AG04450 (cell line): ENCODE measurements at regions not wholly inside any gene's neighbourhood (a gene's known extent, or its start where the extent isn't known, plus 50 kb on each side); places are given as distances from the start of the nearest gene placed in this dataset.

Experiments
- CTCF ChIA-PET: fragments of 300-600, 350-600 bp; formaldehyde crosslinking; extraction: SDS; loops from one replicate; lab custom pipeline; 2022; ENCODE audit warnings: antibody characterized with exemption, inconsistent platforms; lab: Charles Lee
- POLR2A ChIA-PET: fragments of 350-600 bp; formaldehyde crosslinking; extraction: SDS; loops from one replicate; lab custom pipeline; 2021; ENCODE audit warnings: antibody characterized with exemption, inconsistent platforms; lab: Yijun Ruan, JAX
- DNase-seq: peaks from one replicate; pipeline ENCODE4 v3.0.0-alpha.2; 2011; ENCODE audit warnings: low read depth, low spot score
- H3K27ac ChIP-seq: one replicate; pipeline ENCODE4 v1.5.1; 2012; ENCODE audit warnings: low read depth, low read length, control low read depth
- H3K27me3 ChIP-seq: one replicate; pipeline ENCODE4 v1.6.0; 2012; ENCODE audit warnings: low read length; ENCODE audit not compliant: control insufficient read depth, insufficient read depth
- H3K4me3 ChIP-seq: 2 replicates; pipeline ENCODE4 v1.5.1; 2011; ENCODE audit warnings: mild to moderate bottlenecking, low read depth, low read length, control low read depth
- H3K9me3 ChIP-seq: 2 replicates; pipeline ENCODE4 v1.5.1; 2012; ENCODE audit warnings: low read length; ENCODE audit not compliant: control insufficient read depth, insufficient read depth
- TF ChIP-seq, protein P1 (sequence below): IDR thresholded peaks from 2 replicates; pipeline ENCODE4 v1.5.1; 2011; ENCODE audit warnings: low read depth, low read length, control low read depth, inconsistent platforms

DNA sequence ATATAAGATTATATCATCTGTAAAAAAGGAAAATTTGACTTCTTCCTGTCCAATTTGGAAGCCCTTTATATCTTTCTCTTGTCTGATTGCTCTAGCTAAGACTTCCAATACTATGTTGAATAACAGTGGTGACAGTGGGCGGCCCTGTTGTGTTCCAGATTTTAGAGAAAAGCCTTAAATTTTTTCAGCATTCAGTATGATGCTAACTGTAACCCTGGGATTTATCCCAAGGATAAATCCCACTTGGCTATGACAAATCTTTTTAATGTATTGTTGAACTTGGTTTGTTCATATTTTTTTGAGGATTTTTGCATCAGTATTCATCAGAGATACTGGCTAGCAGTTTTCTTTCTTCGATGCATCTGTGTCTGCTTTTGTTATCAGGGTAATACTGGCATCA lies 217.2 kb upstream of the ARSJ start:
- TF ChIP-seq, protein P1, sequence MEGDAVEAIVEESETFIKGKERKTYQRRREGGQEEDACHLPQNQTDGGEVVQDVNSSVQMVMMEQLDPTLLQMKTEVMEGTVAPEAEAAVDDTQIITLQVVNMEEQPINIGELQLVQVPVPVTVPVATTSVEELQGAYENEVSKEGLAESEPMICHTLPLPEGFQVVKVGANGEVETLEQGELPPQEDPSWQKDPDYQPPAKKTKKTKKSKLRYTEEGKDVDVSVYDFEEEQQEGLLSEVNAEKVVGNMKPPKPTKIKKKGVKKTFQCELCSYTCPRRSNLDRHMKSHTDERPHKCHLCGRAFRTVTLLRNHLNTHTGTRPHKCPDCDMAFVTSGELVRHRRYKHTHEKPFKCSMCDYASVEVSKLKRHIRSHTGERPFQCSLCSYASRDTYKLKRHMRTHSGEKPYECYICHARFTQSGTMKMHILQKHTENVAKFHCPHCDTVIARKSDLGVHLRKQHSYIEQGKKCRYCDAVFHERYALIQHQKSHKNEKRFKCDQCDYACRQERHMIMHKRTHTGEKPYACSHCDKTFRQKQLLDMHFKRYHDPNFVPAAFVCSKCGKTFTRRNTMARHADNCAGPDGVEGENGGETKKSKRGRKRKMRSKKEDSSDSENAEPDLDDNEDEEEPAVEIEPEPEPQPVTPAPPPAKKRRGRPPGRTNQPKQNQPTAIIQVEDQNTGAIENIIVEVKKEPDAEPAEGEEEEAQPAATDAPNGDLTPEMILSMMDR = no peak
- DNase-seq = no peak
- H3K9me3 ChIP-seq = no peaks in the 10 kb centered on the region
- no peak overlapping the region for H3K4me3 ChIP-seq
- ChIA-PET CTCF (no interaction called here), POLR2A (no interaction called here)
- H3K27ac ChIP-seq = no peak overlapping the region
- H3K27me3 ChIP-seq = no peaks in the 10 kb centered on the region

DNA sequence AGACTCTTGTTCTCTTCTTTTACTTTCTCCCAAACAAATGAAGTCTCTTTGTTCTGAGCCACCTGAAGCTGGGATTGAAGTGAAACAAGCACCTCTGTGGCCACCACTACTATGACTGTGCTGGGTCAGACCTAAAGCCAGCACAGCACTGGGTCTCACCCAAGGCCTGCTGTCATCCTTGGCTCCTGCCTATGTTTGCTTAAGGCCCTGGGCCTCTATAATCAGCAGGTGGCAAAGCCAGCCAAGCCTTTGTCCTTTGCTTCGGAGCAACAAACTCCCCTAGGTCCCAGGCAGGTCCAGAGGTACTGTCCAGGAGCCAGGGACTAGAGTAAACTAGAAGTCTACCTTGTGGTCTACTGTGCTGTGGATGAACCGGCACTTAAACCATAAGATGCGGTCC lies 220.6 kb upstream of the ARSJ start:
- Histone ChIP-seq H3K4me3 (no peak overlapping the region), H3K27me3 (no peaks in the 10 kb centered on the region), H3K9me3 (no peaks in the 10 kb centered on the region), H3K27ac (no peak overlapping the region)
- CTCF ChIA-PET = no interaction called here
- TF ChIP-seq, protein P1 = no peak
- POLR2A ChIA-PET = no interaction called here
- no peak for DNase-seq

DNA sequence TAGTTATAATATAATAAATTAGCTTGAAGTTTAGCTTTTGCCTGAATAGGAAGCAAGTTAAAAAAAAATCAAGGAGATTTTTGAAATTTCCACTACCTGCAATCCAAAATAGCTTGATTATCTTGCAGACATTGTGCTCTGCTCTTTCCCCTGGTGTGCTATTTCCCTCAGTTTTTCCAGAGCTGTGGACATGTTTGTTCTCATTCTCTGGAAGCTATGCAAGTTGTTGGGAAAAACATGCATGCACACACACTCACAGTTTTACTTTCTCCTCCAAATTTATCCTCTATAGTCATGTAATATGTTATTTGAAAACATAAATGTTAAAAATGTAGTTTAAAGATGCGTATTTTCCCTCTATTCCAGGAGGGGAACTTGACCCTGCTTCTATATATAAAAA lies 225.8 kb upstream of the ARSJ start:
- ChIA-PET CTCF (no interaction called here), POLR2A (no interaction called here)
- DNase-seq = no peak
- Histone ChIP-seq H3K27ac (no peak overlapping the region), H3K9me3 (no peaks in the 10 kb centered on the region), H3K27me3 (no peaks in the 10 kb centered on the region), H3K4me3 (no peak overlapping the region)
- TF ChIP-seq, protein P1 = no peak

DNA sequence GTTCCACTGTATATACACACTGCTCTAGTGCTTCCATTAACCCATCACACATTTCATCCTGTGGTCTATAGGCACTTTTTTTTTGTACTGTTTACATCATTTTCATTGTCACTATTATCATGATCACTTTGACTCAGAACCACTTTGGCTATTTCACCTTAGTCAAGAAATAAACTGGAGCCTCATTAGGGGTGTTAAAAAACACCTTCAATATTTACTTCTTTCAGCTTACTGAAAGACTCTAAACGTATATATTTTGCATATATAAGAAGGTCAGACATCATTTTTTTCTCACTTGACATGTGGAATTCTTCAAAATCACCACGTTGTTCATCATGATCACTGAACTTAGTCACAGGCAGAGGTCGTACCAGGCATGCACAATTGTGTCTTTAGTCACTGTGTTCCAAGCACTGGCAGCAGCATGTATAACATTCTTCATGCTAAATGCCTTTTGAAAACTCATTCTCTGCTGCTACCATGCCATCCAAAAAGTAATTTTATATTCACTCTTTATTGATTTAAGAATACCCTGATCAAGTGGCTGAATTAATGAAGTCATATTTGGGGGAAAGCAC lies 229.2 kb upstream of the ARSJ start:
- DNase-seq = no peak
- H3K27me3 ChIP-seq = no peaks in the 10 kb centered on the region
- H3K4me3 ChIP-seq = no peak overlapping the region
- TF ChIP-seq, protein P1 = no peak
- CTCF ChIA-PET = interaction anchor here (1.0 kb wide), 1 partner anchor 169 kb away, joined by 4 read pairs; no protein-coding TSS in a partner anchor
- no peak overlapping the region for H3K27ac ChIP-seq
- H3K9me3 ChIP-seq = no peaks in the 10 kb centered on the region
- POLR2A ChIA-PET = no interaction called here

DNA sequence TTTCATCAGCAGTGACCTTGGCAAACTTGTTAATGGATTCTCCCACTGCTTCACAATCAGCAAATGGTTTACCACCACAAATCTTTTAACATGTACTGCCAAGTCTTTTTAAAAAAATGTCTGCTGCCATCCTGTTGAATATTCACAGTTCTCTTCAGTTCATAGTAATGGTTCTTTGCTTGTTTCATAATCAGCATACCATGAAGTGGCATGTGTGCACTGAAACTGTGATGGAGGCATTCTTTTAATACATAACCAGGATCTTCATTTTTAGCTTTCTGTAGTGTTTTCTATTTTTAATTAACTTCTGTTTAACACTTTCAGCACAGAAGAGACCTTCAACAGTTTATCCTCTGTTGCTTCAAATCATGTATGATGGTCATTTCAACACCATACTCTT lies 230.1 kb upstream of the ARSJ start:
- H3K9me3 ChIP-seq = no peaks in the 10 kb centered on the region
- ChIA-PET POLR2A (no interaction called here), CTCF (interaction anchor here (1.0 kb wide), 1 partner anchor 168 kb away, joined by 4 read pairs; no protein-coding TSS in a partner anchor)
- H3K4me3 ChIP-seq = no peak overlapping the region
- H3K27me3 ChIP-seq = no peaks in the 10 kb centered on the region
- DNase-seq = no peak
- TF ChIP-seq, protein P1 = no peak
- H3K27ac ChIP-seq = no peak overlapping the region
